Amniotic epithelial cell (primary cell): ENCODE measurements at regions not wholly inside any gene's neighbourhood (a gene's known extent, or its start where the extent isn't known, plus 50 kb on each side); places are given as distances from the start of the nearest gene placed in this dataset.
A peak's percentile ranks its signal among the peaks of the same experiment; 100 is the strongest.

ENCODE experiments used
- DNase-seq: peaks from one replicate; pipeline ENCODE4 v3.0.0-alpha.2; 2010; ENCODE audit warnings: low read depth

GRCh38 chr18:45266023-45266422, 349.3 kb upstream of the SLC14A2 start:
- DNase-seq = no peak

- no peak for DNase-seq
Measured at GRCh38 chr18:45267622-45268021, 347.7 kb upstream of the SLC14A2 start.

- no peak for DNase-seq
Measured at GRCh38 chr18:45268583-45268982, 346.7 kb upstream of the SLC14A2 start.

- DNase-seq = no peak
Measured at GRCh38 chr18:45270289-45270771, 344.9 kb upstream of the SLC14A2 start.

DNA sequence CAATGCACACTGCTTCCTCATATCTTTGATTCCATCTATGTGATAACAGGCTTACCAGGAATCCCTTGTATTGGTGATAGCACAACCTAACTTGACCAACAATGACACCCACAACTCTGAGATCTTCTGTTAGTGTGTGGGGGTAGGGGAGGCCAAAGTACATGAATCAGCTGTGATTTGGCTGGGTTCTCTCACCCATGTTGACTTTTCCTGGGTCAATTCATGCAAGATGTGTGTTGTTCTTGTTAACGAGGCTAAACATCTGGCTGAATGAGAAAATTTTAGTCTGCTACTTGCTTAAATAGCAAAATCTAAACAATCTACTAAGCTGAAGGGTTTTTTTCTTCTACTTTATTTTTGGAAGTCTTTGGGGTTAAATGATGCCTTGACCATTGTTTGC, 341.2 kb upstream of the SLC14A2 start:
- no peak for DNase-seq

- DNase-seq = peak; percentile 18
Measured at GRCh38 chr18:45275367-45276113, 339.7 kb upstream of the SLC14A2 start.

- DNase-seq = no peak
Measured at GRCh38 chr18:45276878-45277277, 338.4 kb upstream of the SLC14A2 start.

- DNase-seq = no peak
Measured at GRCh38 chr18:45277908-45278307, 337.4 kb upstream of the SLC14A2 start.

DNA sequence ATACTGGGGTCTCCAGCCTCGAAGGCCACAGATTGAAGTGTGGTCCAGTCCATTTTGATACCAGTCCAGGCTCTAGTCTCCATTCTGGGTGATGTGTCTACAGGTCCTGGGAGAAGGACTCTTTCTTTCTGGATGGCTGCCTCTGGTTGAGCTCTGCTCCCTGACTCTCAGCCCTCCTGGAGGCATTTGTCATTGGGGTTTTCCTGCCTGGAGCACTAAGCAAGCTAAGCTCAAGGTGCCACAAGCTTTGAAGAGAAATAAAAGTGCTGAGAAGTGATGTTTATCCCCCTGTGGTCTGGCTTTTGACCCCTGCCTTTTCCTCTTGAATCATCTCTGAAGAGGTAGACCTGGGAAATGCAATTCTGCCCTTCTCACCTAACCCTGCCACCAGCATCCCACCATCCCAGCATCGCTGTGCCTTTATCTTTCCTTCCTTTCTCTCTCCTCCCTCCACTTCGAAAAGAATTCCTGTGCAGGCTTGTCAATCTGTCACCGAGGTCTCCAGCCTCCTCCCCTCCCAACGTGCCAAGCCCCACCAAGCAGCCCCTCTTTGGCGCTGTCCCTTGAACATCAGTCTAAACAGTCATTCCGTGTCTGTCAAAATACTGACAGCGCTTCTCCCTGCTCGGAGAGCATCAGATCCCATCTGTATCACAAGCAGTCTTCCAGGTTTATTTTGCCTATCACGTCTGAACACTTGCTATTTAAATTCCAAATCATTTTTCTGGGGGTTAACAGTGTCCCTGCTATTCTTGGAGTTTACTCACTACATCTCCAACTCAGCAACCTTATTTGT, 334.6 kb upstream of the SLC14A2 start:
- no peak for DNase-seq

GRCh38 chr18:45282101-45282812, 333.0 kb upstream of the SLC14A2 start:
- DNase-seq = no peak

- DNase-seq = no peak
Measured at GRCh38 chr18:45284174-45284573, 331.1 kb upstream of the SLC14A2 start.

DNA sequence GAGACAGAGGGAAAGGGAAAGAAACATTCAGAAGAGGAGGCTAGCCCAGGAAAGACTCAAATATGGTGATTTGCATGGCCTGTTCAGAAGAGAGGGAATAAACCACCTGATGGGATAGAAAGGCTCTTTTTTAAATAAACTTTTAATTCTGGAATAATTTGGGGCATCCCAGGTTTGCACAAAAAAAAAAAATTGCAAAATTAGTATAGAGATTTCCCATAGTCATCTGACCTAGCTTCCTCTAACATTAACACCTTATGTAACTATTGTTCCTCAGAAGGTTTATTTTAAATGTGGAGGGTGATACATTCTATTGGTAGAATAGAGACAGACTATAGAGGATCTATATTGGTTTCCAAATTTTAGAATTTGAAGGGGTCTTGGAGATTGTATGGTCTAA, 330.4 kb upstream of the SLC14A2 start:
- DNase-seq = no peak

DNA sequence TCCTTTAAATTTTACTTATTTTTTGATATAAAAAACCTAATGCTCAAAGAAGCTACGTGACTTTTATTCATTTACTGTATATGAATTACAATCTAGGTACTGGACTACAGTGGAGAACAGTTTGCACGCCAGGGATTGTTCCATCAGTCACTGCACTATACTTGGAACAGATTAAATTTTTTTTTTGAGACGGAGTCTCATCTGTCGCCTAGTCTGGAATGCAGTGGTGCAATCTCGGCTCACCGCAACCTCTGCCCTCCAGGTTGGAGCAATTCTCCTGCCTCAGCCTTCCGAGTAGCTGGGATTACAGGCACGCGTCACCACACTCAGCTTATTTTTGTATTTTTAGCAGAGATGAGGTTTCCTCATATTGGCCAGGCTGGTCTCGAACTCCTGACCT, 330.0 kb upstream of the SLC14A2 start:
- DNase-seq = no peak

- DNase-seq = no peak
Measured at GRCh38 chr18:45286431-45286830, 328.8 kb upstream of the SLC14A2 start.

GRCh38 chr18:45287531-45287930, 327.7 kb upstream of the SLC14A2 start:
- no peak for DNase-seq

GRCh38 chr18:45290364-45290763, 324.9 kb upstream of the SLC14A2 start:
- DNase-seq = no peak

- peak; percentile 4 for DNase-seq
Measured at GRCh38 chr18:45291621-45292615, 323.4 kb upstream of the SLC14A2 start.

- no peak for DNase-seq
Measured at GRCh38 chr18:45295388-45295787, 319.9 kb upstream of the SLC14A2 start.

DNA sequence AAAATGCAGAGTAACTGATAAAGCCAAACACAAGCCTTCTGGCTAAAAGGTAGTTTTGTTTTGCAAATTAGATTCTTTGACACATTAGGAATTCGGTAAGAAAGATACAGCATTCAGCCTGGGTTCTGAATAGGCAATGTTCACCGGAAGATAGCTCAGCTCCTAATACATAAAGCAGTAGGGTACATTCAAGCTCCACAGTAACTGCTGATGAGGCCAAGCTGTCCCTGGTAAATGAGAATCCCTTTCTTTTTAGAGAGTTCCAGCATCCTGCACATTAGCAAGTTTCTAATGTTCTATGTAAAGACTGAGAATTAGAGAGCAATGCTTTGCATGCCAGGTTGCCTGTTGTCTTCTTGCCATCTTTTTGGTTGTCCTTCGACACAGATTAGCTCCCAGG, 316.3 kb upstream of the SLC14A2 start:
- no peak for DNase-seq

DNA sequence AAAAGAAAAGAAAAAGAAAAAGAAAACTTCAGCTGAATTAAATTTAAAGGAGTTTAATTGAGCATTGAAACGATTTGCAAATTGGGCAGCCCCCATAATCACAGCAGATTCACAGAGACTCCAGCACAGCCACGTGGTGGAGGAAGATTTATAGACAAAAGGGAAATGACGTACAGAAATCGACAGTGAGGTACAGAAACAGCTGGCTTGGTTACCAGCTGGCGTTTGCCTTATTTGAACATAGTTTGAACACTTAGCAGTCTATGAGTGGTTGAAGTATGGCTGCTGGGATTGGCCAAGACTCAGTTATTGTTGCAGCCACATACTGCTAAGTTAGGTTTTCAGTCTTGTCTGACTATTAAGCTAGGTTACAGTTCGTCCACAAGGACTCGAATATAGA, 312.2 kb upstream of the SLC14A2 start:
- DNase-seq = no peak

DNA sequence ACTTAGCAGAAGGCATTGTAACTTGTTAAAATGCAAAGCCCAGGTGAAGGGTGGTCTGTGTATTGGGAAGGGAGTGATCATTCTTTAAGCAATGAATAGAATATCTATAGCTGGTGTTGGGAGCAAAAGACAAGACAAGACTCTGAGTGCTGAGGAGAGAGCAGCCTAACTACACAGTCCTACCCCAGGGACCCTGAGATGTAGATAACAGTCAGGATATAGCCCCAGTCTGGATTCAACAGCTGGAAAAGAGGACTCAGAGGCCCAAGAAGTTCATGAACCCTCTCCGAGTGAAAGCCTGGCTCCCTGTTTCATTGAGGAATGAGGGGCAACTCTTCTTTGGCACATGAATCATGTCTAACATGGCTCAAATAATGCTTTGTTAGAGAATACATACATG, 310.7 kb upstream of the SLC14A2 start:
- DNase-seq = no peak
